ENCODE measurements at regions not wholly inside any gene's neighbourhood (a gene's known extent, or its start where the extent isn't known, plus 50 kb on each side); places are given as distances from the start of the nearest gene placed in this dataset.
"Not testable (repeated sequence)": the region's sequence is repeated elsewhere in the genome, so short reads cannot be mapped to it uniquely, and the experiment has no call there.

- not testable (repeated sequence) for TF ChIP-seq EZH2phosphoT487 (IDR thresholded peaks at IDR 0.05; ENCODE audit: insufficient read depth, low read depth); EZH2 (IDR thresholded peaks at IDR 0.05; ENCODE audit: insufficient read depth, poor library complexity, severe bottlenecking)
These were observed 72.7 kb downstream of the ADCYAP1 start for GRCh38 chr18:977327-977726.
